ENCODE measurements at regions not wholly inside any gene's neighbourhood (a gene's known extent, or its start where the extent isn't known, plus 50 kb on each side); places are given as distances from the start of the nearest gene placed in this dataset.
"Not testable (repeated sequence)": the region's sequence is repeated elsewhere in the genome, so short reads cannot be mapped to it uniquely, and the experiment has no call there.

- TF ChIP-seq CTCF, POLR2AphosphoS5, POLR2A (IDR thresholded peaks at IDR 0.05): not testable (repeated sequence)
These were observed 580.9 kb downstream of the FLRT2 start for GRCh38 chr14:86110871-86111270.

Measured in breast epithelium (tissue), 3 donors.